ENCODE measurements at regions not wholly inside any gene's neighbourhood (a gene's known extent, or its start where the extent isn't known, plus 50 kb on each side); places are given as distances from the start of the nearest gene placed in this dataset.

GRCh38 chr22:22141771-22142591 is 102.6 kb upstream of the VPREB1 start:
- TF ChIP-seq POLR2A (IDR thresholded peaks at IDR 0.05; ENCODE audit: low read length) (no peak), GATA1 (IDR thresholded peaks at IDR 0.05; ENCODE audit: low read depth, low read length) (no peak)
